Keratinocyte (primary cell): ENCODE measurements at regions not wholly inside any gene's neighbourhood (a gene's known extent, or its start where the extent isn't known, plus 50 kb on each side); places are given as distances from the start of the nearest gene placed in this dataset.
"Not testable (repeated sequence)": the region's sequence is repeated elsewhere in the genome, so short reads cannot be mapped to it uniquely, and the experiment has no call there.

Source experiments
- DNase-seq: peaks from one replicate; pipeline ENCODE4 v3.0.0-alpha.2; 2011; ENCODE audit warnings: low read depth, missing footprints, low spot score
- FAIRE-seq: peaks from 2 replicates; lab custom pipeline; 2011; peaks lifted over from hg19 to GRCh38; lab: Jason Lieb, UNC
- H2AFZ ChIP-seq: 2 replicates; pipeline ENCODE4 v1.6.0; 2012; ENCODE audit warnings: low read length, control low read depth, inconsistent platforms; ENCODE audit not compliant: control insufficient read depth
- H3K27ac ChIP-seq: 2 replicates; pipeline ENCODE4 v1.5.1; 2011; ENCODE audit warnings: low read length; ENCODE audit not compliant: control insufficient read depth, insufficient read depth
- H3K27me3 ChIP-seq: 3 replicates; pipeline ENCODE4 v1.6.0; 2011; ENCODE audit warnings: low read length; ENCODE audit not compliant: control insufficient read depth, insufficient read depth; ENCODE audit errors: extremely low read depth
- H3K36me3 ChIP-seq, 2 experiments: 2 replicates in 1 of 2; 3 replicates in 1 of 2; pipeline ENCODE4 v1.5.1; 2011; ENCODE audit warnings: low read length in 2 of 2, mild to moderate bottlenecking in 1 of 2; ENCODE audit not compliant: control insufficient read depth in 2 of 2, insufficient read depth in 2 of 2; ENCODE audit errors: extremely low read depth in 1 of 2
- H3K4me1 ChIP-seq: 3 replicates; pipeline ENCODE4 v1.5.1; 2011; ENCODE audit warnings: low read length; ENCODE audit not compliant: control insufficient read depth, insufficient read depth; ENCODE audit errors: extremely low read depth
- H3K4me2 ChIP-seq: 3 replicates; pipeline ENCODE4 v1.6.0; 2011; ENCODE audit warnings: low read depth, low read length; ENCODE audit not compliant: control insufficient read depth, insufficient read depth; ENCODE audit errors: extremely low read depth
- H3K4me3 ChIP-seq, 3 experiments: fragments of 200-600 bp in 1 of 3; sonication (generic) in 1 of 3; 2 replicates in 2 of 3; 3 replicates in 1 of 3; pipeline ENCODE4 v1.5.1; 2011 to 2016; ENCODE audit warnings: low read length in 3 of 3, mild to moderate bottlenecking in 3 of 3, control low read depth in 2 of 3, inconsistent platforms in 1 of 3, low read depth in 1 of 3, mixed read lengths in 1 of 3, mixed run types in 1 of 3, moderate library complexity in 1 of 3; ENCODE audit not compliant: control insufficient read depth in 2 of 3, insufficient read depth in 2 of 3; ENCODE audit errors: extremely low read depth in 1 of 3
- H3K79me2 ChIP-seq: 2 replicates; pipeline ENCODE4 v1.6.0; 2012; ENCODE audit warnings: low read length; ENCODE audit not compliant: control insufficient read depth, insufficient read depth
- H3K9ac ChIP-seq: 3 replicates; pipeline ENCODE4 v1.6.0; 2011; ENCODE audit warnings: low read length; ENCODE audit not compliant: control insufficient read depth, insufficient read depth; ENCODE audit errors: extremely low read depth
- H3K9me1 ChIP-seq: 3 replicates; pipeline ENCODE4 v1.6.0; 2011; ENCODE audit warnings: low read length; ENCODE audit not compliant: control insufficient read depth, insufficient read depth; ENCODE audit errors: extremely low read depth
- H3K9me3 ChIP-seq: 2 replicates; pipeline ENCODE4 v1.5.1; 2012; ENCODE audit warnings: low read depth, low read length; ENCODE audit not compliant: control insufficient read depth
- H4K20me1 ChIP-seq: 3 replicates; pipeline ENCODE4 v1.6.0; 2011; ENCODE audit warnings: low read length; ENCODE audit not compliant: control insufficient read depth, insufficient read depth; ENCODE audit errors: extremely low read depth
- dilution Hi-C: fragments of 300-500 bp; cut with MboI; formaldehyde crosslinking; loops from one replicate; pipeline ENCODE4 v1.7.0; 2020; ENCODE audit warnings: low sequenced_read_pairs; ENCODE audit not compliant: extremely low pct_ligation_motif_present

GRCh38 chr18:14236356-14237048 is 104.3 kb upstream of the ZNF519 start:
- H3K9me3 ChIP-seq, H3K79me2 ChIP-seq, H3K27me3 ChIP-seq, H4K20me1 ChIP-seq, DNase-seq, H3K4me3 ChIP-seq, H3K36me3 ChIP-seq, H3K9ac ChIP-seq, H3K27ac ChIP-seq, FAIRE-seq, H3K4me2 ChIP-seq, H3K9me1 ChIP-seq, H3K4me1 ChIP-seq, dilution Hi-C loops, H2AFZ ChIP-seq: not testable (repeated sequence)

DNA sequence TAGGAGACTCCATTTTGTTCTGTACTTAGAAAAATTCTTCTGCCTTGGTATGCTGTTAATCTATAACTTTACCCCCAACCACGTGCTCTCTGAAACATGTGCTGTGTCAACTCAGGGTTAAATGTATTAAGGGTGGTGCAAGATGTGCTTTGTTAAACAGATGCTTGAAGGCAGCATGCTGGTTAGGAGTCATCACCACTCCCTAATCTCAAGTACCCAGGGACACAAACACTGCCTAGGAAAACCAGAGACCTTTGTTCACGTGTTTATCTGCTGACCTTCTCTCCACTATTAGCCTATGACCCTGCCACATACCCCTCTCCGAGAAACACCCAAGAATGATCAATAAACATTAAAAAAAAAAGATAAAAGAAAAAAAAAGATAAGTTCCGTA is 93.0 kb upstream of the ZNF519 start:
- dilution Hi-C loops, FAIRE-seq, H2AFZ ChIP-seq, DNase-seq, H4K20me1 ChIP-seq, H3K27ac ChIP-seq, H3K4me1 ChIP-seq, H3K36me3 ChIP-seq, H3K9me3 ChIP-seq, H3K27me3 ChIP-seq, H3K4me2 ChIP-seq, H3K9ac ChIP-seq, H3K9me1 ChIP-seq, H3K79me2 ChIP-seq, H3K4me3 ChIP-seq: not testable (repeated sequence)

GRCh38 chr18:14224551-14225285 is 92.5 kb upstream of the ZNF519 start:
- H2AFZ ChIP-seq, H3K27ac ChIP-seq, H3K9me1 ChIP-seq, H3K79me2 ChIP-seq, H3K4me2 ChIP-seq, dilution Hi-C loops, H3K4me3 ChIP-seq, H3K27me3 ChIP-seq, H3K4me1 ChIP-seq, H3K9ac ChIP-seq, H4K20me1 ChIP-seq, DNase-seq, H3K36me3 ChIP-seq, H3K9me3 ChIP-seq, FAIRE-seq: not testable (repeated sequence)

DNA sequence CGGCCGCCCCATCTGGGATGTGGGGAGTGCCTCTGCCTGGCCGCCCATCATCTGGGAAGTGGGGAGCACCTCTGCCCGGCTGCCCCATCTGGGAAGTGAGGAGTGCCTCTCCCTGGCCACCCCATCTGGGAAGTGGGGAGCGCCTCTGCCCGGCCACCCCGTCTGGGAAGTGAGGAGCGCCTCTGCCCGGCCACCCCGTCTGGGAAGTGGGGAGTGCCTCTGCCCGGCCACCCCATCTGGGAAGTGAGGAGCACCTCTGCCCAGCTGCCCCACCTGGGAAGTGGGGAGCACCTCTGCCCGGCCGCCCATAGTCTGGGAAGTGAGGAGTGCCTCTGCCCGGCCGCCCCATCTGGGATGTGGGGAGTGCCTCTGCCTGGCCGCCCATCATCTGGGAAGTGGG is 91.7 kb upstream of the ZNF519 start:
- H4K20me1 ChIP-seq, H3K9ac ChIP-seq, H2AFZ ChIP-seq, H3K4me1 ChIP-seq, H3K4me2 ChIP-seq, H3K79me2 ChIP-seq, DNase-seq, dilution Hi-C loops, H3K9me1 ChIP-seq, H3K27me3 ChIP-seq, H3K9me3 ChIP-seq, H3K27ac ChIP-seq, H3K4me3 ChIP-seq, H3K36me3 ChIP-seq, FAIRE-seq: not testable (repeated sequence)

DNA sequence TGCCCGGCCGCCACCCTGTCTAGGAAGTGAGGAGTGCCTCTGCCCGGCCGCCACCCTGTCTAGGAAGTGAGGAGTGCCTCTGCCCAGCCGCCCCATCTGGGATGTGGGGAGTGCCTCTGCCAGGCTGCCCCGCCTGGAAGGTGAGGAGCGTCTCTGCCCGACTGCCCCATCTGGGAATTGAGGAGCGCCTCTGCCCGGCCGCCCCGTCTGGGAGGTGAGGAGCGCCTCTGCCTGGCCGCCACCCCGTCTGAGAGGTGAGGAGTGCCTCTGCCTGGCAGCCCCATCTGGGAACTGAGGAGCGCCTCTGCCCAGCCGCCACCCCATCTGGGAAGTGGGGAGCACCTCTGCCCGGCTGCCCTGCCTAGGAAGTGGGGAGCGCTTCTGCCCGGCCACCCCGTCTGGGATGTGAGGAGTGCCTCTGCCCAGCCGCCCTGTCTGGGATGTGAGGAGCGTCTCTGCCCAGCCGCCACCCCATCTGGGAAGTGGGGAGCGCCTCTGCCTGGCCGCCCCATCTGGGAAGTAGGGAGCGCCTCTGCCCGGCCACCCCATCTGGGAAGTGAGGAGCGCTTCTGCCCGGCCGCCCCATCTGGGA is 91.1 kb upstream of the ZNF519 start:
- FAIRE-seq, H3K9me1 ChIP-seq, H3K27me3 ChIP-seq, H2AFZ ChIP-seq, H3K9ac ChIP-seq, H3K4me3 ChIP-seq, DNase-seq, H3K27ac ChIP-seq, H3K9me3 ChIP-seq, H3K4me1 ChIP-seq, H3K4me2 ChIP-seq, H3K79me2 ChIP-seq, H3K36me3 ChIP-seq, H4K20me1 ChIP-seq, dilution Hi-C loops: not testable (repeated sequence)
